Suprapubic skin (tissue), 4 donors: ENCODE measurements at regions not wholly inside any gene's neighbourhood (a gene's known extent, or its start where the extent isn't known, plus 50 kb on each side); places are given as distances from the start of the nearest gene placed in this dataset.

Experiments
- DNase-seq, 2 donors: peaks; one replicate each; pipeline ENCODE4 v3.0.0-alpha.2; 2019; ENCODE audit warnings: low spot score in 2 of 2
- H3K27ac ChIP-seq: fragments of 200-600 bp; sonication (generic); one replicate; pipeline ENCODE4 v1.5.1; 2019
- H3K27me3 ChIP-seq: fragments of 200-600 bp; sonication (generic); one replicate; pipeline ENCODE4 v1.5.1; 2019
- H3K36me3 ChIP-seq: fragments of 200-600 bp; sonication (generic); one replicate; pipeline ENCODE4 v1.5.1; 2019
- H3K4me1 ChIP-seq: fragments of 200-600 bp; sonication (generic); one replicate; pipeline ENCODE4 v1.5.1; 2019
- H3K4me3 ChIP-seq: fragments of 200-600 bp; sonication (generic); one replicate; pipeline ENCODE4 v1.5.1; 2019; ENCODE audit warnings: mild to moderate bottlenecking
- H3K9me3 ChIP-seq: fragments of 200-600 bp; sonication (generic); one replicate; pipeline ENCODE4 v1.5.1; 2019
- EP300 ChIP-seq: sonication (generic); formaldehyde crosslinking; IDR thresholded peaks from one replicate; pipeline ENCODE4 v1.6.1; 2017; ENCODE audit warnings: antibody characterized with exemption
- POLR2A ChIP-seq, 2 donors: fragments of 450-650 bp; IDR thresholded peaks; one replicate each; pipeline ENCODE4 v1.6.1; 2017; ENCODE audit warnings: antibody characterized with exemption in 2 of 2, mild to moderate bottlenecking in 2 of 2, moderate library complexity in 2 of 2
- POLR2AphosphoS5 ChIP-seq, 3 donors: sonication (generic); formaldehyde crosslinking; IDR thresholded peaks; one replicate each; pipeline ENCODE4 v1.6.1; 2017; ENCODE audit warnings: antibody characterized with exemption in 3 of 3
- WGBS: methylation state at CpG from one replicate; pipeline ENCODE4 v1.1.5; 2018; 5-methylcytosine and 5-hydroxymethylcytosine counted together
- TF ChIP-seq, protein P1 (sequence below), 2 donors: fragments of 200-600 bp in 1 of 2; fragments of 450-650 bp in 1 of 2; sonication (generic) in 1 of 2; IDR thresholded peaks; one replicate each; pipeline ENCODE4 v1.5.1; 2016 to 2019; ENCODE audit warnings: antibody characterized with exemption in 2 of 2, mild to moderate bottlenecking in 1 of 2, moderate library complexity in 1 of 2

DNA sequence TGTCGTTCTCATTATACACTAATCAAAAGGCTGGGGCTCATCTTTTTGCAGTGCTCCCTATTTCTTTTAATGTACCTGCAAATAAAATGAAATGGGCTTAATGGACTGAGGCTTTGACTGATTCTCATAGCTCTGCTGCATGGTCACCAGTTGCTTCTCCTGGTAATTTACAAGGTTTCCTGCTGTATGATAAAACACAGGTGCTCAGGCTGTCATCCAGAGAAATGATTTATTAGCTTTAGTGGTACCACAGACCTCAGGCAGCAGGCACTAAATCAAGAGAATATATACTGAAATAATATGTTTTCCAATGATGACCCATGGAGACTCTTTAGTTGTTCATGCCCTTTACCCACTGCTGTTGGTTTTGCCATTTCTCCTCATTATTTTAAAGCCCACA is 137.7 kb downstream of the C4orf33 start:
- no peaks in the 10 kb centered on the region for H3K4me1 ChIP-seq
- WGBS, result 81% methylated on average over 1 of the region's 1 CpG
- H3K9me3 ChIP-seq, result no peaks in the 10 kb centered on the region

DNA sequence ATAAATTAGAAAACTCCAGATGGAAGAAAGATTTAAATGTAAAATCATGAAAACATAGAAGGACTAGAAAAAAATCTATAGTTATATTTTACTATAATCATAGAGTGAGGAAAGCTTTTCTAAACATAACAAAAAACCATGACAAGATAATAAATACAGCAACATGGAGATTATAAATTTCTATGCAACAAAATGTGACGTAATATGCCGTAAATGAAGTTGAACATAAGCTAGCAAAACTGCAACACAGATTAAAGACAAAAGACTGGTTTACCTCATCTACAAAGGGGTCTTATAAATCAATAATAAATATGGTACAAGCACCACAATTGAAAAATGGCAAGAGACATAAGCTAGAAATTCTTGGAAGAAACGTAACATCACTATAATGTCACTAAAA is 140.4 kb downstream of the C4orf33 start:
- no peak overlapping the region for H3K27ac ChIP-seq
- DNase-seq, result no peak
- no peak overlapping the region for H3K4me3 ChIP-seq
- H3K36me3 ChIP-seq, result no peaks in the 10 kb centered on the region
- TF ChIP-seq, protein P1, sequence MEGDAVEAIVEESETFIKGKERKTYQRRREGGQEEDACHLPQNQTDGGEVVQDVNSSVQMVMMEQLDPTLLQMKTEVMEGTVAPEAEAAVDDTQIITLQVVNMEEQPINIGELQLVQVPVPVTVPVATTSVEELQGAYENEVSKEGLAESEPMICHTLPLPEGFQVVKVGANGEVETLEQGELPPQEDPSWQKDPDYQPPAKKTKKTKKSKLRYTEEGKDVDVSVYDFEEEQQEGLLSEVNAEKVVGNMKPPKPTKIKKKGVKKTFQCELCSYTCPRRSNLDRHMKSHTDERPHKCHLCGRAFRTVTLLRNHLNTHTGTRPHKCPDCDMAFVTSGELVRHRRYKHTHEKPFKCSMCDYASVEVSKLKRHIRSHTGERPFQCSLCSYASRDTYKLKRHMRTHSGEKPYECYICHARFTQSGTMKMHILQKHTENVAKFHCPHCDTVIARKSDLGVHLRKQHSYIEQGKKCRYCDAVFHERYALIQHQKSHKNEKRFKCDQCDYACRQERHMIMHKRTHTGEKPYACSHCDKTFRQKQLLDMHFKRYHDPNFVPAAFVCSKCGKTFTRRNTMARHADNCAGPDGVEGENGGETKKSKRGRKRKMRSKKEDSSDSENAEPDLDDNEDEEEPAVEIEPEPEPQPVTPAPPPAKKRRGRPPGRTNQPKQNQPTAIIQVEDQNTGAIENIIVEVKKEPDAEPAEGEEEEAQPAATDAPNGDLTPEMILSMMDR (IDR thresholded peaks at IDR 0.05), result no peak
- TF ChIP-seq EP300 (no peak), POLR2A (IDR thresholded peaks at IDR 0.05) (no peak), POLR2AphosphoS5 (IDR thresholded peaks at IDR 0.05) (no peak)
- no peaks in the 10 kb centered on the region for H3K27me3 ChIP-seq
- H3K9me3 ChIP-seq, result no peaks in the 10 kb centered on the region
- no peaks in the 10 kb centered on the region for H3K4me1 ChIP-seq
- 92% methylated on average over 3 of the region's 3 CpGs for WGBS

More for the DNA sequence above, 137.7 kb downstream of the C4orf33 start:
- Histone ChIP-seq H3K4me3 (no peak overlapping the region), H3K27ac (no peak overlapping the region), H3K36me3 (no peaks in the 10 kb centered on the region), H3K27me3 (no peaks in the 10 kb centered on the region)
- TF ChIP-seq EP300, result no peak
- TF ChIP-seq POLR2A (IDR thresholded peaks at IDR 0.05), result no peak
- TF ChIP-seq, protein P1 (IDR thresholded peaks at IDR 0.05), result no peak
- no peak for TF ChIP-seq POLR2AphosphoS5 (IDR thresholded peaks at IDR 0.05)
- DNase-seq, result no peak

DNA sequence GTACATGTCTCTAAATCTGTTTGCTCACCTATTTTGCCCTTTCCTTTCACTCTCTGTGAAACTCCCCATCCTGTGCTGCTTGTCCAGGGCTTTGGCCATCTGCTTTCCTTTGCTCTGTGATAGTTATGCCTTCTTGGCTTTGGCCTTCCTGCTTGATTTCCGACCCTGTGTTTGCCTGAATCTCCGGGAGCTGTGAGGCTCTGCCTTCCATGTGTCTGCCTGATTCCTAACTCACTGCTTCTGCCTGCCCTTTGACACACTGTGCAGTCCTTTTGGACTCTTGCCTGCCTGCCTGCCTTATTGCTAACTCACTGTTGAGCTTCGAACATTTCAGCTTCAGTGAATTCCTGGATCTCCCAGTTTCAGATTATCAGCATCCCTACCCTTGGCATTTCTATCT is 143.1 kb downstream of the C4orf33 start:
- WGBS, result 25% methylated on average over 3 of the region's 3 CpGs
- H3K4me1 ChIP-seq, result no peaks in the 10 kb centered on the region
- TF ChIP-seq EP300, result no peak
- no peak for TF ChIP-seq POLR2A (IDR thresholded peaks at IDR 0.05)
- TF ChIP-seq, protein P1 (IDR thresholded peaks at IDR 0.05), result no peak

DNA sequence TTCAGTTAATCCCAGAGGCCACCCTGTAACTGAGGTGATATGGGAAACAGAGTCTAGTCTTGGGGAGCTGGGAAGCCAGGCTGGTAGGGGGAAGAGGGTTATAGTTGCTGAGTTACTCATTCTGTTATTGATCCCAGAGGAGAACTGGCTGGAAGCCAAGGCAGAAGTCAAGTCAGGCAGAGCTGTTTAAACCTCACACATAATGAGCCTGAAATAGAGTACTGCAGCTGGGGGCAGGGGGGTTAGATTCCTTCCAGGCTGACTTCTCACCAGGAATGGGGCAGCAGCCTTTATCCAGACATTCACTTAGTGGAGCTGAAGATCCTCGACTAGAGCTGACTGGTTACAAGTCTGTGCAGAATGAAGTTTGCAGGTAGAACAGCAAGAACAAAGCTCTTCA is 144.9 kb downstream of the C4orf33 start:
- no peak for TF ChIP-seq POLR2AphosphoS5 (IDR thresholded peaks at IDR 0.05)
- TF ChIP-seq POLR2A (IDR thresholded peaks at IDR 0.05), result no peak
- TF ChIP-seq EP300, result no peak
- TF ChIP-seq, protein P1 (IDR thresholded peaks at IDR 0.05), result no peak
- H3K27me3 ChIP-seq, result no peaks in the 10 kb centered on the region
- 13% methylated on average over 1 of the region's 1 CpG for WGBS
- no peak overlapping the region for H3K4me3 ChIP-seq
- no peaks in the 10 kb centered on the region for H3K9me3 ChIP-seq
- no peak for DNase-seq
- H3K36me3 ChIP-seq, result no peaks in the 10 kb centered on the region
- no peak overlapping the region for H3K27ac ChIP-seq
- no peaks in the 10 kb centered on the region for H3K4me1 ChIP-seq

More for the DNA sequence above, 143.1 kb downstream of the C4orf33 start:
- Histone ChIP-seq H3K9me3 (no peaks in the 10 kb centered on the region), H3K27ac (no peak overlapping the region), H3K4me3 (no peak overlapping the region), H3K36me3 (no peaks in the 10 kb centered on the region), H3K27me3 (no peaks in the 10 kb centered on the region)
- no peak for DNase-seq

DNA sequence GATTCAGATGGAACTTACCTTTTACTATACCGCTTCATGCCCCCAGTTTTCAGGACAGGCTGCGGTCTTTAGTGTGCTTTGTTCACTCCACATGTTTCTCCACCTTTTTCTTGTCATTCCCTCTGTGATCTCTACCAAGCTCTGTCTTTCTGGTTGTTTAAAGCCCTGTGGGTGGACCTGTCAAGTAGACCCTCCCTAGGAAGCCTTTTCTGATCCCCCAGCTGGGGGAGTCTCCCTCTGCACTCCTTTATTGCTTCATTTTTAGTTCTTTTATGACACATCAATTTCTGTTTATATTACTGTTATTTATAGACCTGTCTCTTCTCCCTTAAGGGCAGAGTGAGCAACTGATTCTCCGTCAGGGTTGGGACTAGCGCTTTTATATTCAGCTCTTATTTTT is 150.2 kb downstream of the C4orf33 start:
- Histone ChIP-seq H3K27ac (no peak overlapping the region), H3K4me3 (no peak overlapping the region)
- WGBS, result 74% methylated on average over 4 of the region's 4 CpGs

DNA sequence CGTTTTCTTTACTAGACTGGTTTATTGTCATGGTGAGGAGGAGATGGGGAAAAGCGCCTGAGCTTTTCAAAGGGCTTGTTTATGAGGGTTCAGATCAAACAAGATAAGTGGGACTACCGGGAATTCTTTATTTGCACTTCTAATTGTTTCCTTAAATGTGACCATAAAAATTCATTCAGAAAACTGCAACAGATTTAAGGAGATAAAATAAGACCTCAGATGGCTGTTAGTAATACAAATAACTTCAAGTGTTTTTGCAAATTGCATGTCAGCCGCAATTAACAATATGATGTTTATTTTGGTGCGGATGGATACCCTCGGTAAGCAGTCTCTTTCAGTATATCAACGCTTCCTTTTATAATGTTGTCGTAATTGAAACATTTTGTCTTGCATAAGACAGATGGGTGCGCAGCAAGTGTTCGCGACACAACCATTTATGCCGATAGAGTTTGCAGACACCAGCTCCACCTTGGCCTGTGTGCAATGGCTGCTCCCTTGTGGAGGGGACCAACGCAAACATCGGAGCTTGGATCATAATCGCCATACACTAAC is 151.0 kb downstream of the C4orf33 start:
- DNase-seq, result no peak
- TF ChIP-seq EP300, result no peak
- TF ChIP-seq POLR2AphosphoS5 (IDR thresholded peaks at IDR 0.05), result no peak
- TF ChIP-seq, protein P1 (IDR thresholded peaks at IDR 0.05), result no peak
- no peak for TF ChIP-seq POLR2A (IDR thresholded peaks at IDR 0.05)
- no peak overlapping the region for H3K27ac ChIP-seq
- no peaks in the 10 kb centered on the region for H3K4me1 ChIP-seq
- H3K9me3 ChIP-seq, result no peaks in the 10 kb centered on the region
- H3K36me3 ChIP-seq, result no peaks in the 10 kb centered on the region
- H3K4me3 ChIP-seq, result no peak overlapping the region
- no peaks in the 10 kb centered on the region for H3K27me3 ChIP-seq
- WGBS, result 68% methylated on average over 15 of the region's 15 CpGs

More for the DNA sequence above, 150.2 kb downstream of the C4orf33 start:
- Histone ChIP-seq H3K27me3 (no peaks in the 10 kb centered on the region), H3K4me1 (no peaks in the 10 kb centered on the region), H3K36me3 (no peaks in the 10 kb centered on the region), H3K9me3 (no peaks in the 10 kb centered on the region)
- no peak for TF ChIP-seq POLR2A (IDR thresholded peaks at IDR 0.05)
- DNase-seq, result no peak
